PFSK-1 (cell line): ENCODE measurements at regions not wholly inside any gene's neighbourhood (a gene's known extent, or its start where the extent isn't known, plus 50 kb on each side); places are given as distances from the start of the nearest gene placed in this dataset.

Experiments used
- FOXP2 ChIP-seq: optimal IDR thresholded peaks from 2 replicates; pipeline ENCODE3; 2011; ENCODE audit warnings: borderline replicate concordance, control low read depth, inconsistent platforms; ENCODE audit not compliant: insufficient read depth; ENCODE audit errors: extremely low read length, extremely low read depth
- POLR2AphosphoS5 ChIP-seq: IDR thresholded peaks from 2 replicates; pipeline ENCODE4 v1.6.1; 2012; ENCODE audit warnings: low read depth, mild to moderate bottlenecking, control low read depth, low read length, moderate library complexity
- SIN3A ChIP-seq: IDR thresholded peaks from 2 replicates; pipeline ENCODE4 v1.6.1; 2012; ENCODE audit warnings: mild to moderate bottlenecking, low read length, moderate library complexity, borderline replicate concordance; ENCODE audit not compliant: insufficient read depth
- TAF1 ChIP-seq: IDR thresholded peaks from 2 replicates; pipeline ENCODE4 v1.6.1; 2012; ENCODE audit warnings: low read length, control low read depth, borderline replicate concordance; ENCODE audit not compliant: insufficient read depth
- TF ChIP-seq, protein P1 (sequence below), 2 experiments: IDR thresholded peaks; 2 replicates each; pipeline versions ENCODE4 v1.6.1 to v1.8.0; 2011 to 2012; ENCODE audit warnings: low read depth in 2 of 2, low read length in 2 of 2, control low read depth in 1 of 2, inconsistent platforms in 1 of 2, mild to moderate bottlenecking in 1 of 2, moderate library complexity in 1 of 2; ENCODE audit not compliant: insufficient read depth in 1 of 2

DNA sequence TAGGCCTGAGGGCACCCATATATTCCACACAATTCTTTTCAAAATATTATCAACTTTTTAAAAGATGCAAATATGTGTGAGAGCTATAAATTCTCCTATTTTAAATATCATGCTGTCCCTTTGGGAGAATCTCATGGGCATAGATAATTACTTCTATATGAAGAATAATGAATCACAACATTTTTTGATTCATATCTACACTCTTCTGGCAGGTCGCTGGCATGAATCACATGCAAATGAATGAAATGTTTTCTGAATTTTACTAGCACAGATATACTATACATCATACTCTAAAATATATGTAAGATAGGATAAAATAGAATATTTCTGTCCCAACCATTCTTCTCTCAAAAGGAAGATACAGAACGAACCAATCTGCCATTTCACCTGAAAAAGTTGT is 277.7 kb upstream of the KCNH8 start:
- TF ChIP-seq, protein P1, sequence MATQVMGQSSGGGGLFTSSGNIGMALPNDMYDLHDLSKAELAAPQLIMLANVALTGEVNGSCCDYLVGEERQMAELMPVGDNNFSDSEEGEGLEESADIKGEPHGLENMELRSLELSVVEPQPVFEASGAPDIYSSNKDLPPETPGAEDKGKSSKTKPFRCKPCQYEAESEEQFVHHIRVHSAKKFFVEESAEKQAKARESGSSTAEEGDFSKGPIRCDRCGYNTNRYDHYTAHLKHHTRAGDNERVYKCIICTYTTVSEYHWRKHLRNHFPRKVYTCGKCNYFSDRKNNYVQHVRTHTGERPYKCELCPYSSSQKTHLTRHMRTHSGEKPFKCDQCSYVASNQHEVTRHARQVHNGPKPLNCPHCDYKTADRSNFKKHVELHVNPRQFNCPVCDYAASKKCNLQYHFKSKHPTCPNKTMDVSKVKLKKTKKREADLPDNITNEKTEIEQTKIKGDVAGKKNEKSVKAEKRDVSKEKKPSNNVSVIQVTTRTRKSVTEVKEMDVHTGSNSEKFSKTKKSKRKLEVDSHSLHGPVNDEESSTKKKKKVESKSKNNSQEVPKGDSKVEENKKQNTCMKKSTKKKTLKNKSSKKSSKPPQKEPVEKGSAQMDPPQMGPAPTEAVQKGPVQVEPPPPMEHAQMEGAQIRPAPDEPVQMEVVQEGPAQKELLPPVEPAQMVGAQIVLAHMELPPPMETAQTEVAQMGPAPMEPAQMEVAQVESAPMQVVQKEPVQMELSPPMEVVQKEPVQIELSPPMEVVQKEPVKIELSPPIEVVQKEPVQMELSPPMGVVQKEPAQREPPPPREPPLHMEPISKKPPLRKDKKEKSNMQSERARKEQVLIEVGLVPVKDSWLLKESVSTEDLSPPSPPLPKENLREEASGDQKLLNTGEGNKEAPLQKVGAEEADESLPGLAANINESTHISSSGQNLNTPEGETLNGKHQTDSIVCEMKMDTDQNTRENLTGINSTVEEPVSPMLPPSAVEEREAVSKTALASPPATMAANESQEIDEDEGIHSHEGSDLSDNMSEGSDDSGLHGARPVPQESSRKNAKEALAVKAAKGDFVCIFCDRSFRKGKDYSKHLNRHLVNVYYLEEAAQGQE (IDR thresholded peaks at IDR 0.05; ENCODE audit: insufficient read depth in 1 of 2, low read depth in 2 of 2, low read length in 2 of 2), result no peak
- no peak for TF ChIP-seq SIN3A

- no peak for TF ChIP-seq SIN3A
- no peak for TF ChIP-seq POLR2AphosphoS5
- no peak for TF ChIP-seq FOXP2
- TF ChIP-seq TAF1, result no peak
- TF ChIP-seq, protein P1 (IDR thresholded peaks at IDR 0.05; ENCODE audit: insufficient read depth in 1 of 2, low read depth in 2 of 2, low read length in 2 of 2), result no peak
These were observed 278.2 kb upstream of the KCNH8 start for GRCh38 chr3:18870074-18870640.

GRCh38 chr3:18868911-18869689 is 279.2 kb upstream of the KCNH8 start:
- TF ChIP-seq, protein P1 (IDR thresholded peaks at IDR 0.05; ENCODE audit: insufficient read depth in 1 of 2, low read depth in 2 of 2, low read length in 2 of 2), result no peak
- TF ChIP-seq FOXP2 (no peak), TAF1 (no peak), SIN3A (no peak), POLR2AphosphoS5 (no peak)

DNA sequence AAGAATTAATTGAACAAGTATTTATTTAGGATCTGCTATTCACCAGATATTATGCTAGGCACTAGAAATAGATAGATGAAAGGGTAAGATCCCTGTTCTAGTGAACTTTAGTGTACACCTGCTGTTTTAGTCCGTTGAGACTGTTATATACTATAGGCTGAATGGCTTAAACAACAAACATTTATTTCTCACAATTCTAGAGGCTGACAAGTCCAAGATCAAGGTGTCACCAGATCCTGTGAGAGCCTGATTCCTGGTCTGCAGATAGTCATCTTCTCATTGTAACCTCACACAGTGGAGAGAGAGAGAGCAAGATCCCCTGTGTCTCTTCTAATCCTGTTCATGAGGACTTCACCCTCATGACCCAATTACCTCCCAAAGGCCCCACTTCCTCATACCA is 281.4 kb upstream of the KCNH8 start:
- no peak for TF ChIP-seq POLR2AphosphoS5
- TF ChIP-seq, protein P1 (IDR thresholded peaks at IDR 0.05; ENCODE audit: insufficient read depth in 1 of 2, low read depth in 2 of 2, low read length in 2 of 2), result no peak
- TF ChIP-seq SIN3A, result no peak
- TF ChIP-seq TAF1, result no peak
- TF ChIP-seq FOXP2, result no peak
